H9 (cell line): ENCODE measurements at regions not wholly inside any gene's neighbourhood (a gene's known extent, or its start where the extent isn't known, plus 50 kb on each side); places are given as distances from the start of the nearest gene placed in this dataset.

Experiments
- DNase-seq: peaks from one replicate; pipeline ENCODE4 v3.0.0-alpha.2; 2017
- H2AFZ ChIP-seq: one replicate; pipeline ENCODE4 v1.6.1; 2013; ENCODE audit warnings: mild to moderate bottlenecking, low read length, control low read depth, moderate library complexity
- H2AK5ac ChIP-seq: 2 replicates; pipeline ENCODE4 v1.6.1; 2013; ENCODE audit warnings: low read length, control low read depth, mixed read lengths; ENCODE audit not compliant: insufficient read length
- H2BK120ac ChIP-seq: one replicate; pipeline ENCODE4 v1.6.1; 2013; ENCODE audit warnings: low read depth, mild to moderate bottlenecking, low read length, control low read depth, inconsistent platforms; ENCODE audit not compliant: poor library complexity, severe bottlenecking
- H2BK12ac ChIP-seq: 2 replicates; pipeline ENCODE4 v1.6.1; 2013; ENCODE audit warnings: low read length, control low read depth, mixed read lengths, low read depth; ENCODE audit not compliant: insufficient read length
- H2BK15ac ChIP-seq: 2 replicates; pipeline ENCODE4 v1.6.1; 2013; ENCODE audit warnings: low read depth, low read length, control low read depth
- H2BK20ac ChIP-seq: one replicate; pipeline ENCODE4 v1.6.1; 2013; ENCODE audit warnings: low read depth, mild to moderate bottlenecking, low read length, control low read depth, inconsistent platforms; ENCODE audit not compliant: poor library complexity, severe bottlenecking
- H2BK5ac ChIP-seq: 2 replicates; pipeline ENCODE4 v1.6.1; 2013; ENCODE audit warnings: low read length, control low read depth, mixed read lengths; ENCODE audit not compliant: insufficient read length
- H3K14ac ChIP-seq: 2 replicates; pipeline ENCODE4 v1.6.1; 2013; ENCODE audit warnings: low read length, control low read depth; ENCODE audit not compliant: insufficient read depth
- H3K18ac ChIP-seq: 2 replicates; pipeline ENCODE4 v1.6.1; 2013; ENCODE audit warnings: low read depth, mild to moderate bottlenecking, mixed read lengths, low read length, control low read depth; ENCODE audit not compliant: insufficient read length
- H3K23ac ChIP-seq: 2 replicates; pipeline ENCODE4 v1.6.1; 2013; ENCODE audit warnings: low read length, control low read depth, mixed read lengths, low read depth; ENCODE audit not compliant: insufficient read length
- H3K23me2 ChIP-seq: 2 replicates; pipeline ENCODE4 v1.6.1; 2013; ENCODE audit warnings: low read depth, mild to moderate bottlenecking, mixed read lengths, low read length, control low read depth; ENCODE audit not compliant: insufficient read length, poor library complexity, severe bottlenecking
- H3K27ac ChIP-seq: 2 replicates; pipeline ENCODE4 v1.5.1; 2013; ENCODE audit warnings: low read length, control low read depth, mixed read lengths, low read depth; ENCODE audit not compliant: insufficient read length
- H3K27me3 ChIP-seq: 2 replicates; pipeline ENCODE4 v1.6.1; 2013; ENCODE audit warnings: low read length, control low read depth, inconsistent platforms; ENCODE audit not compliant: insufficient read depth
- H3K4ac ChIP-seq: 2 replicates; pipeline ENCODE4 v1.6.1; 2013; ENCODE audit warnings: low read depth, mild to moderate bottlenecking, control low read depth, inconsistent platforms, low read length, moderate library complexity
- H3K4me1 ChIP-seq: 2 replicates; pipeline ENCODE4 v1.6.1; 2013; ENCODE audit warnings: low read length, control low read depth, inconsistent platforms; ENCODE audit not compliant: insufficient read depth
- H3K4me2 ChIP-seq: 2 replicates; pipeline ENCODE4 v1.6.1; 2013; ENCODE audit warnings: low read length, control low read depth, mixed read lengths; ENCODE audit not compliant: insufficient read length, insufficient read depth
- H3K56ac ChIP-seq: 2 replicates; pipeline ENCODE4 v1.6.1; 2013; ENCODE audit warnings: low read depth, mild to moderate bottlenecking, mixed read lengths, low read length, control low read depth; ENCODE audit not compliant: insufficient read length
- H3K79me1 ChIP-seq: 2 replicates; pipeline ENCODE4 v1.6.1; 2013; ENCODE audit warnings: low read depth, mild to moderate bottlenecking, moderate library complexity, low read length, control low read depth, inconsistent platforms; ENCODE audit not compliant: insufficient read depth, poor library complexity, severe bottlenecking
- H3K79me2 ChIP-seq: 2 replicates; pipeline ENCODE4 v1.6.1; 2013; ENCODE audit warnings: low read length, control low read depth, inconsistent platforms; ENCODE audit not compliant: insufficient read depth
- H3K9ac ChIP-seq: 2 replicates; pipeline ENCODE4 v1.6.1; 2013; ENCODE audit warnings: low read length, control low read depth, mixed read lengths; ENCODE audit not compliant: insufficient read length; ENCODE audit errors: extremely low read depth
- H3K9me3 ChIP-seq: one replicate; pipeline ENCODE4 v1.6.1; 2013; ENCODE audit warnings: low read depth, low read length, inconsistent platforms; ENCODE audit not compliant: control insufficient read depth
- H3T11ph ChIP-seq: one replicate; pipeline ENCODE4 v1.6.1; 2013; ENCODE audit warnings: mild to moderate bottlenecking, low read length, control low read depth, inconsistent platforms
- H4K20me1 ChIP-seq: one replicate; pipeline ENCODE4 v1.6.1; 2013; ENCODE audit not compliant: control insufficient read depth, insufficient read length, insufficient read depth
- H4K5ac ChIP-seq: 2 replicates; pipeline ENCODE4 v1.6.1; 2013; ENCODE audit warnings: low read depth, mild to moderate bottlenecking, mixed read lengths, low read length, control low read depth; ENCODE audit not compliant: insufficient read length
- H4K8ac ChIP-seq: replicated peaks from 2 replicates; pipeline ENCODE4 v1.6.1; 2013; ENCODE audit warnings: low read length, control low read depth, mixed read lengths, low read depth; ENCODE audit not compliant: insufficient read length
- H4K91ac ChIP-seq: 2 replicates; pipeline ENCODE4 v1.6.1; 2013; ENCODE audit warnings: low read depth, mild to moderate bottlenecking, moderate library complexity, mixed read lengths, low read length, control low read depth; ENCODE audit not compliant: insufficient read length
- H3K27ac Mint-ChIP-seq, 3 experiments: 2 replicates in 2 of 3; 3 replicates in 1 of 3; pipeline ENCODE4 v1.8.0; 2020 to 2021; ENCODE audit warnings: mixed read lengths in 3 of 3, mild to moderate bottlenecking in 1 of 3, moderate library complexity in 1 of 3
- H3K27me3 Mint-ChIP-seq: 2 replicates; pipeline ENCODE4 v1.8.0; 2021; ENCODE audit warnings: low read depth, mild to moderate bottlenecking, moderate library complexity, mixed read lengths
- H3K36me3 Mint-ChIP-seq, 3 experiments: 2 replicates in 2 of 3; 3 replicates in 1 of 3; pipeline ENCODE4 v1.8.0; 2020 to 2021; ENCODE audit warnings: low read depth in 3 of 3, mixed read lengths in 3 of 3; ENCODE audit not compliant: insufficient read depth in 1 of 3
- H3K4me1 Mint-ChIP-seq, 2 experiments: 2 replicates each; pipeline ENCODE4 v1.8.0; 2020; ENCODE audit warnings: mixed read lengths in 2 of 2
- H3K4me3 Mint-ChIP-seq, 2 experiments: 2 replicates in 1 of 2; 3 replicates in 1 of 2; pipeline ENCODE4 v1.8.0; 2020 to 2021; ENCODE audit warnings: mild to moderate bottlenecking in 2 of 2, mixed read lengths in 2 of 2, moderate library complexity in 1 of 2
- H3K9me3 Mint-ChIP-seq, 2 experiments: 2 replicates in 1 of 2; 3 replicates in 1 of 2; pipeline ENCODE4 v1.8.0; 2020; ENCODE audit warnings: mild to moderate bottlenecking in 2 of 2, mixed read lengths in 2 of 2, moderate library complexity in 1 of 2
- CTCF ChIP-seq: fragments of 200-600 bp; sonication (generic); conservative IDR thresholded peaks from 3 replicates; pipeline ENCODE4 v1.8.0; 2021; ENCODE audit warnings: antibody characterized with exemption, mild to moderate bottlenecking
- WGBS: extraction: QIAGEN DNeasy Blood & Tissue Kit; methylation state at CpG from one replicate; pipeline ENCODE4 v1.1.7; 2013; ENCODE audit warnings: missing lambda C conversion rate, low lambda C conversion rate, mixed read lengths; ENCODE audit not compliant: insufficient read length; ENCODE audit errors: extremely low coverage; 5-methylcytosine and 5-hydroxymethylcytosine counted together

DNA sequence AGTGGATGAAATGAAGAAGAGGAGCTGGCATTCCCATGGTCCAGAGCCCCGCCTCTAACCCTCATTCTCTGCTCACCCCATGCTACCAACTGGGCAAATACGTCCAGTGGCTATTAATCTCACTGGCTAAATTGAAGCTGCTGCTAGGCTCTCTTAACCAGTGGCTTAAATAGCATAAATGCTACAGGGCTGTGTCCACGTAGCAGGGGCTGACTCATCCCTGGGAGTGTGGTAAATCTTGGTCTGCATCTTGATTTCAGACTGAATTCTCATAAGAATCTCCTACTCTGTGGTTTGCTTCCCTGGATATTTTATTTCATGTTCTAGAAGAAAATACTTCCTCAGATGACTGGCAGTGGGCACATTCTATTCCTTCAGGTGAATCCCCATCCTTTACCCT lies 193.1 kb upstream of the ARG1 start:
- H3K4ac ChIP-seq = no peak overlapping the region
- no peak overlapping the region for H2AK5ac ChIP-seq
- H3K27ac ChIP-seq = no peak overlapping the region
- H3K56ac ChIP-seq = no peak overlapping the region
- H4K91ac ChIP-seq = no peak overlapping the region
- no peak overlapping the region for H2BK20ac ChIP-seq
- H3K9ac ChIP-seq = no peak overlapping the region
- Mint-ChIP-seq H3K27ac (no peak overlapping the region), H3K4me1 (peaks cover 14 to 25% of the 10 kb centered on the region in 2 experiments), H3K27me3 (peaks cover 1% of the 10 kb centered on the region), H3K4me3 (no peak overlapping the region), H3K9me3 (peaks cover 3 to 7% of the 10 kb centered on the region in 2 experiments; a peak in 3 of 5 replicates), H3K36me3 (peaks cover 0 to 6% (median 0%) of the 10 kb centered on the region in 3 experiments; a peak in 2 of 7 replicates)
- no CpG with 5 or more reads among the region's 3 CpGs for WGBS
- H3T11ph ChIP-seq = no peak overlapping the region
- no peak overlapping the region for H4K5ac ChIP-seq
- no peak overlapping the region for H3K14ac ChIP-seq
- no peak overlapping the region for H2BK12ac ChIP-seq
- no peaks in the 10 kb centered on the region for H4K20me1 ChIP-seq
- no peak overlapping the region for H2BK15ac ChIP-seq
- H2AFZ ChIP-seq = no peak overlapping the region
- no peak overlapping the region for H4K8ac ChIP-seq
- H3K23ac ChIP-seq = no peak overlapping the region
- no peaks in the 10 kb centered on the region for H3K79me2 ChIP-seq
- H3K79me1 ChIP-seq = no peaks in the 10 kb centered on the region
- no peaks in the 10 kb centered on the region for H3K23me2 ChIP-seq
- H2BK5ac ChIP-seq = no peak overlapping the region
- H3K9me3 ChIP-seq = no peaks in the 10 kb centered on the region
- H2BK120ac ChIP-seq = no peak overlapping the region
- TF ChIP-seq CTCF = no peak
- no peak overlapping the region for H3K18ac ChIP-seq
- no peaks in the 10 kb centered on the region for H3K4me1 ChIP-seq
- H3K4me2 ChIP-seq = no peak overlapping the region
- no peaks in the 10 kb centered on the region for H3K27me3 ChIP-seq
- no peak for DNase-seq
